HG03378 (cell line): ENCODE measurements at regions not wholly inside any gene's neighbourhood (a gene's known extent, or its start where the extent isn't known, plus 50 kb on each side); places are given as distances from the start of the nearest gene placed in this dataset.

Experiments used
- ATAC-seq: cut with Tn5 transposase; IDR thresholded peaks from one replicate; pipeline ENCODE4 v1.9.1; 2021; ENCODE audit warnings: mild to moderate bottlenecking, moderate library complexity; ENCODE audit not compliant: unreplicated experiment

GRCh38 chr12:46908936-46909635, 83.3 kb upstream of the SLC38A4 start:
- no peak for ATAC-seq

- no peak for ATAC-seq
These were observed 85.0 kb upstream of the SLC38A4 start for GRCh38 chr12:46910830-46911229.

- no peak for ATAC-seq
These were observed 88.5 kb upstream of the SLC38A4 start for GRCh38 chr12:46914336-46914735.

GRCh38 chr12:46915082-46915481, 89.3 kb upstream of the SLC38A4 start:
- ATAC-seq: no peak

GRCh38 chr12:46915836-46916235, 90.0 kb upstream of the SLC38A4 start:
- ATAC-seq: no peak

- no peak for ATAC-seq
These were observed 91.1 kb upstream of the SLC38A4 start for GRCh38 chr12:46916796-46917419.

- no peak for ATAC-seq
These were observed 92.0 kb upstream of the SLC38A4 start for GRCh38 chr12:46917821-46918220.

GRCh38 chr12:46918631-46919030, 92.8 kb upstream of the SLC38A4 start:
- no peak for ATAC-seq

- ATAC-seq: no peak
These were observed 94.0 kb upstream of the SLC38A4 start for GRCh38 chr12:46919666-46920400.

GRCh38 chr12:46920499-46920898, 94.7 kb upstream of the SLC38A4 start:
- peak; percentile 88 for ATAC-seq

GRCh38 chr12:46921048-46921763, 95.4 kb upstream of the SLC38A4 start:
- no peak for ATAC-seq

GRCh38 chr12:46921764-46922133, 96.0 kb upstream of the SLC38A4 start:
- no peak for ATAC-seq

- ATAC-seq: no peak
These were observed 100.7 kb upstream of the SLC38A4 start for GRCh38 chr12:46926526-46926925.

- ATAC-seq: no peak
These were observed 104.3 kb upstream of the SLC38A4 start for GRCh38 chr12:46930101-46930500.

GRCh38 chr12:46933947-46934346, 108.2 kb upstream of the SLC38A4 start:
- no peak for ATAC-seq

GRCh38 chr12:46934374-46935111, 108.7 kb upstream of the SLC38A4 start:
- no peak for ATAC-seq

GRCh38 chr12:46935271-46935847, 109.6 kb upstream of the SLC38A4 start:
- no peak for ATAC-seq

- no peak for ATAC-seq
These were observed 110.2 kb upstream of the SLC38A4 start for GRCh38 chr12:46936042-46936441.

GRCh38 chr12:46938071-46938678, 112.4 kb upstream of the SLC38A4 start:
- no peak for ATAC-seq

GRCh38 chr12:46941981-46942380, 116.2 kb upstream of the SLC38A4 start:
- no peak for ATAC-seq
